HG02798 (cell line): ENCODE measurements at regions not wholly inside any gene's neighbourhood (a gene's known extent, or its start where the extent isn't known, plus 50 kb on each side); places are given as distances from the start of the nearest gene placed in this dataset.

Source experiments
- ATAC-seq: cut with Tn5 transposase; IDR thresholded peaks from one replicate; pipeline ENCODE4 v1.9.1; 2021; ENCODE audit warnings: mild to moderate bottlenecking; ENCODE audit not compliant: unreplicated experiment, poor library complexity

GRCh38 chr12:97267166-97267565 is 195.4 kb upstream of the RMST start:
- no peak for ATAC-seq

- no peak for ATAC-seq
Measured at GRCh38 chr12:97267594-97268202, 194.9 kb upstream of the RMST start.

- no peak for ATAC-seq
Measured at GRCh38 chr12:97272471-97272870, 190.1 kb upstream of the RMST start.

- ATAC-seq = no peak
Measured at GRCh38 chr12:97274386-97274785, 188.2 kb upstream of the RMST start.

GRCh38 chr12:97275256-97275655 is 187.3 kb upstream of the RMST start:
- no peak for ATAC-seq

- no peak for ATAC-seq
Measured at GRCh38 chr12:97275728-97276590, 186.6 kb upstream of the RMST start.

GRCh38 chr12:97276661-97277429 is 185.8 kb upstream of the RMST start:
- ATAC-seq = no peak

GRCh38 chr12:97283297-97283696 is 179.3 kb upstream of the RMST start:
- no peak for ATAC-seq

- no peak for ATAC-seq
Measured at GRCh38 chr12:97288531-97288930, 174.1 kb upstream of the RMST start.

GRCh38 chr12:97292588-97292987 is 170.0 kb upstream of the RMST start:
- ATAC-seq = no peak

GRCh38 chr12:97293541-97293940 is 169.1 kb upstream of the RMST start:
- no peak for ATAC-seq

GRCh38 chr12:97299847-97300246 is 162.8 kb upstream of the RMST start:
- ATAC-seq = no peak

GRCh38 chr12:97300431-97300830 is 162.2 kb upstream of the RMST start:
- no peak for ATAC-seq

GRCh38 chr12:97300891-97301290 is 161.7 kb upstream of the RMST start:
- no peak for ATAC-seq

GRCh38 chr12:97301576-97301975 is 161.0 kb upstream of the RMST start:
- no peak for ATAC-seq

GRCh38 chr12:97305651-97306050 is 157.0 kb upstream of the RMST start:
- no peak for ATAC-seq

GRCh38 chr12:97306147-97306546 is 156.5 kb upstream of the RMST start:
- ATAC-seq = peak; percentile 93

- peak; percentile 43 for ATAC-seq
Measured at GRCh38 chr12:97308576-97309198, 153.9 kb upstream of the RMST start.

GRCh38 chr12:97309921-97310320 is 152.7 kb upstream of the RMST start:
- ATAC-seq = no peak

GRCh38 chr12:97312570-97313135 is 150.0 kb upstream of the RMST start:
- no peak for ATAC-seq
